ENCODE measurements at regions not wholly inside any gene's neighbourhood (a gene's known extent, or its start where the extent isn't known, plus 50 kb on each side); places are given as distances from the start of the nearest gene placed in this dataset.

DNA sequence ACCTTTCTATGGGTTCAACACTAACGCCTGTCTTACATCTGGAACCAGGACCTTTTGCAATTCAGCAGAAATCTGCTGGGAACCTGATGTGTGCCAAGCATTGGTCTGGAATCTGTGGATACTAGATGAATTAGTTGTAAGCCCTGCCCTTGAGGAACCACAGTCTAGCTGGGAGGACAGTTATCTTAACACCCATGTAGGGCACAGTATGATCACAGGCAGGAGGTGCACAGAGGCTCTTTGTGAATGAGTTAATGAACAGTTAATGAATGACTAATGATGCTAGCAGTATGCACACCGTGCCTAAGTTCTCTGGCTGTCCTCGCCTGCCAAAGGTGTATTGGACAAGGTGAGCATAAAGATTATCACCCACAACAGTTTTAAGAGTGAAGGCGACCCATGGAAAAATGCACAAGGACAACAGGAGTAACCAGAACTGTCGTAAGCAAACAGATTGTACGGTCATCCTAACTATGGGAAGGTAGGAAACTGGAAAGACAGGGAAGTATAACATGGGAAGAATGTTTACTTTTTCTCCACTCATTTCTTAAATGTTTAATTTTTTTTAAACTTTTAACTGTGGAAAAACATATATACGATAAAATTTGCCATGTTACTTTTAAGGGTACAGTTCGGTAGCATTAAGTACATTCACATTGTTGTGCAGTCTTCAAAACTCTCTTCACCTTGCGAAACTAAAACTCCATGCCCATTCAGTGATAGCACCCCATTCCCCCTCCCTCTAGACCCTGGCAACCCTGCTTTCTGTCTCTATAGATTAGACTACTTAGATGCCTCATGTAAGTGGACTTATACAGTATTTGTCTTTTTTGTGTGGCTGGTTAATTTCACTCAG is 139.9 kb downstream of the CXCL12 start:
- TF ChIP-seq CTCF (conservative IDR thresholded peaks at IDR 0.05) (no peak), EZH2 (IDR thresholded peaks at IDR 0.05; ENCODE audit: low read depth) (no peak)

All from PC-9 (cell line).